Hypothalamus (tissue), 51 donors: ENCODE measurements at regions not wholly inside any gene's neighbourhood (a gene's known extent, or its start where the extent isn't known, plus 50 kb on each side); places are given as distances from the start of the nearest gene placed in this dataset.
"Not testable (repeated sequence)": the region's sequence is repeated elsewhere in the genome, so short reads cannot be mapped to it uniquely, and the experiment has no call there.

Experiments
- DNase-seq, 51 donors: peaks; one replicate each; lab custom pipeline; 2025; lab: John Stamatoyannopoulos, UW

GRCh38 chr5:144742361-144742760, 571.7 kb downstream of the KCTD16 start:
- DNase-seq: no peak

GRCh38 chr5:144731786-144732185, 561.1 kb downstream of the KCTD16 start:
- DNase-seq: no peak

- no peak for DNase-seq
Observed at GRCh38 chr5:144712090-144712489, 541.4 kb downstream of the KCTD16 start.

DNA sequence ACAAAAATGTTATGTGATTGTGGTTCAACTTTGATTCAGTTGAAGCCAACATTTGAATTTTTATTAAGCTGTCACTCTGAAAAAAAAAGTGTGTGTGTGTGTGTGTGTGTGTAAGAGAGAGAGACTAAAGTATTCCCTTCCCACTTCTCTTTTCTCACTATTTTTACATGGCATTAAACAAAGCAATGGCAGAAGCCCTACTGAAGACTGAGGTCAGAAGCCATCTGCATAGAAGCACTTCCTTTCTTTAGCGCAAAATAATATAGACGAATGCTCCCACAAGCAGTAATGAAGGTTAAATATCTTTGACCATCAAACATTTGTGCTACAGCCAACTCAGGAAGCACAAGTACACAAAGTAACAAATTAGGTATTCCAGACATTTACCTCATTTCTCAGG, 540.5 kb downstream of the KCTD16 start:
- DNase-seq: no peak

GRCh38 chr5:144710637-144711036, 540.0 kb downstream of the KCTD16 start:
- DNase-seq: no peak

DNA sequence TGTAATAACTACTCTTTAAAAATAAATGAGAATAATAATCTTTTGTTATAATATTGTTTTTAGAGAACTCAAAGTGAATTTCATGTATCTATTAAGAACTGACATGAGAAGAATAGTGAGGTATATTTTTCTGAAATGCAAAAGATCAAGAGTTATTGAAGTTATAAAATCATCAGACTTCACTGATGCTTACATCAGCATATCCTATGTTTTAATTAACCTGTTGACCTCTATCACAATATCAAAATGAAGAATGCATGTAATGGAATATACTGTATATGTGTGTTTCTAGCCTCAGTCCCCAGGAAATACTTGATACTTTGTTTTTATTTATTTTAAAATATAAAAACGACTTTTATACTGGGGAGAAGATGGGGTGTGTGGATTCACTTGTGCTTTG, 533.1 kb downstream of the KCTD16 start:
- no peak for DNase-seq

DNA sequence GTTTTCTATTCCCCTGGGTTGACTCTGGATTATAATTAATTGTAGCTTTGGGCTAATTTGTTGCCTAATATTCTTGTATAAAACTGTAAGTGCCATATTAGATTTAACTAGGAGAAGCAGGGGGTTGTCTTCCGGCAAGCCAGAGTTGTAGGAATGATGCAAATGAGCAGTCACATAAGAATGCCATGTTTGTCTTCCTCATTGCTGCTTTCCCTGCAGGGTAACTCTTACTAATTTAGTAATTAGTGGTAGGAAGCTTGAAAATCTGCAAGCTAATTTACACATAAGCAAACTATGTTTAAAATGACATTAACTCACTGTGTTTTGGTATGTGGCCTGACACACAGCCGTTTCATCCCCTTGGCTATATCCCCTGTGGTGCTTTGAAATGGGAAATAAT, 527.8 kb downstream of the KCTD16 start:
- DNase-seq: no peak

GRCh38 chr5:144697847-144698262, 527.2 kb downstream of the KCTD16 start:
- no peak for DNase-seq

DNA sequence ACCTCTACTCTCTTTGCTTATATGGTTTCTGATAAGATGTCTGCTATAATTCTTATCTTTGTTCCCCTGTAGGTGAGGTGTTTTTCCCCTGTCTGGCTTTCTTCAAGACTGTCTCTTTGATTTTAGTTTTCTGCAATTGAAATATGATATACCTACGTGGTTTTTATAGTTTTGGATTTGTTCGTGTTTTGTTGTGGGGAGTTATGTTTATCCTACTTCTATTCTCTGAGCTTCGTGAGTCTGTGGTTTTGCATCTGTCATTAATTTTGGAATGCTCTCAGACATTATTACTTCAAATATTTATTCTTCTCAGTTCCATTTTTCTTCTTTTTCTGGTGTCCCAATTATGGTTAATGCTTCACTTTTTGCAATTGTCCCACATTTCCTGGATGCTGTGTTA, 521.3 kb downstream of the KCTD16 start:
- no peak for DNase-seq

GRCh38 chr5:144684899-144685298, 514.2 kb downstream of the KCTD16 start:
- no peak for DNase-seq

- no peak for DNase-seq
Observed at GRCh38 chr5:144680711-144681110, 510.0 kb downstream of the KCTD16 start.

DNA sequence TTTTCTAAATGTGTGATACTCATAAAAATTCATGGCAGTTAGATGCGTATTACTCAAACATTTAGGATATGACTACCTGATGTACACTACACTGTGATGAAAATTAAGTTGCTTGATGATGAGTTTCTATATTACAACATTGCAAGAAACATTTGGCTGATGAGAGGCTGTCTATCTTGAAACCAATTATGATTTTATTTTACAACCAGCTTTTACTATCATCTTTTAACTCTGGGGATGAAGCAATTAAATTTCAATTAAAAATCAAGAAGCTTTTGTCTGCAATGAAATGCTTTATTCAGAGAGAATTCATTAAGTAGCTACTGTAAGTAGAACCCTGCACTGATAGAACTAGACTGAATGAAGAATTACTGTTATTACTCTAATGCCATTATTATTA, 500.4 kb downstream of the KCTD16 start:
- DNase-seq: no peak

- DNase-seq: no peak
Observed at GRCh38 chr5:144659634-144660227, 489.1 kb downstream of the KCTD16 start.

DNA sequence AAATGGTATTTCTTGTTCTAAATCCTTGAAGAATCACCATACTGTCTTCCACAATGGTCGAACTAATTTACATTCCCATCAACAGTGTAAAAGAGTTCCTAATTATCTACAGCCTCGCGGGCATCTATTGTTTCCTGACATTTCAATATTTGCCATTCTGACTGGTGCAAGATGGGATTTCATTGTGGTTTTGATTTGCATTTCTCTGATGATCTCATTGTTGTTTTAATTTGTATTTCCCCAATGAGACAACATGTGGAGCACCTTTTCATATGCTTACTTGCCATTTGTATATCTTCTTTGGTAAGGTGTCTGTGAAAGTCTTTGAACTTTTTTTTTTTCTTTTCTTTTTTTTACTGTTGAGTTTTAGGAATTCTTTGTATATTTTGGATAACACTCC, 473.6 kb downstream of the KCTD16 start:
- no peak for DNase-seq

DNA sequence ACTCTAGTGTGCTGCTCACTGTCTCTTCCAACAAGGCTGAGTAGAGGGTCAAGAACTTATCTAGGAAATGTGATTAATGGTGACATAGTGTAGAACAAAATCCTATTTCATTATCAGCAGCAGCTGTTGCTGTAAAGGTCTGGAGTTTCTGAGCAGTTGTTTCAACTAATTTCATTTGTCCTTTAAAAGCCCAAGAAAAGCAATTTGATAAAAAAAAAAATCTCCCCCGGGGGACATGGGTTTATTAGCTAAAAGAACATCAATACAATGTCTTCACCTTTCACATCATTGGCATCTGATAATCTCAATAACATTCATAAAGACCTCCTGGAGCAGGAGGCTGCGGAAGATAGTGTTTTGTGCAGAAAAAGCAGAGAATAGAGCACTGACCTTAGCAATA, 468.1 kb downstream of the KCTD16 start:
- DNase-seq: no peak

DNA sequence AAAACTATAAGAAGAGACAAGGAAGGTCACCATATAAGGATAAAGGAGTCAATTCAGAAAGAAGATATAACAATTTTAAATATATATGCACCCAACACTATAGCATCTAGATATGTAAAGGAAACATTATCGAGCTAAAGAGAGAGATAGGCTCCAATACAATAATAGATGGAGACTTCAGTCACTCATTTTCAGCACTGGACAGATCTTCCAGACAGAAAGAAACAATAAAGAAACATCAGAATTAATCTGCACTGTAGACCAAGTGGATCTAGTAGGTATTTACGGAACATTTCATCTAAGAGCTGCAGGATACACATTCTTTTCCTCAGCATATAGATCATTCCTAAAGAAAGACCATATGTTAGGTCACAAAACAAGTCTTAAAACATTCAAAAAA, 463.5 kb downstream of the KCTD16 start:
- DNase-seq: no peak

DNA sequence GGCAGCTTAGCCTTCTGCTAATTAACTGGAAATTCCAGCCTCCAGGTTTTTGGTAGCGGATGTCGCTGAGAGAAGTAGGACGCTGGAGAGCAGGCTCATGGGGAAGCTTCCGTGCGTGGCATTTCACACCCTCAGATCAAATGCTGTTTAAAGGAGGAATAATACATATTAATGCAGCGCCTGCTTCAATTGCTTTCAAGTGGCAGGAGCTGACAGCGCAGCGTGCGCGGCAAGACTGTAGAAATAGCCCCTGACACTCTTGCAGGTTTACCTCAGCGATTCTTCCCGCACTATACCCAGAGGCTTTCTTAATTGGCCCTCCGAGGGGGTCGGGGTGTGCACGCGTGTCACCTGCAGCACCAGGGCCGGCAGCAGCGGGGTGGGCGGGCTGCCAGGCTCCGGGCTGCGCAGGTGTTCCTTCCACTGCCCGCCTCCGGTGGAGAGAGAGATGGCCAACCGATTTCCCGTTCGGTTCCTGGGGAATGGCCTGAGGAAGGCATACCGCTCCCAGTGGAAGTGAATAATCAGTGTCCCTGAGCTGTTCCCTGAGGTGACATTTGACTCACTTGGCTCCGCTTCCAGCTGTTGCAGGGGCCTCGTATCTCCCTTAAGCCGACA, 427.9 kb downstream of the KCTD16 start:
- DNase-seq: peak in 13 of 51 donors; percentile 2 to 53 (median 9)

DNA sequence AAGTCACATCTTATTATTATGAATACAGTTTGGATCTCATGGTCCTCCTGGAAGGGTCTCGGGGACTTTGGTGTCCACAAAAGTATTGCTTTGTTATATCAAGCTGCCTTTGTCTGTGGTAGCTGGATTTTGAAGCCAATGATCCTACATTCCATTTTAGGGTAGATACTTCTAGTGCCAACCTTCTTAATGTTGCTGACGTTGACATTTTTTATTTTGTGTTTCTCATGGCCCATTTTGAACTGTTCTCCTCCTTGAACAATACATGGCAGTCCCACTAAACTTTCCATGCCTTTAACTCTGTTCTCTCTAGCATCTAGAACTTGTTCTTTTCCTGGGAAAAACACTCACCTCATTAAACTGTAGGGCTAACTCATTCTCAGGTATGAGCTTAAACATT, 425.8 kb downstream of the KCTD16 start:
- no peak for DNase-seq

DNA sequence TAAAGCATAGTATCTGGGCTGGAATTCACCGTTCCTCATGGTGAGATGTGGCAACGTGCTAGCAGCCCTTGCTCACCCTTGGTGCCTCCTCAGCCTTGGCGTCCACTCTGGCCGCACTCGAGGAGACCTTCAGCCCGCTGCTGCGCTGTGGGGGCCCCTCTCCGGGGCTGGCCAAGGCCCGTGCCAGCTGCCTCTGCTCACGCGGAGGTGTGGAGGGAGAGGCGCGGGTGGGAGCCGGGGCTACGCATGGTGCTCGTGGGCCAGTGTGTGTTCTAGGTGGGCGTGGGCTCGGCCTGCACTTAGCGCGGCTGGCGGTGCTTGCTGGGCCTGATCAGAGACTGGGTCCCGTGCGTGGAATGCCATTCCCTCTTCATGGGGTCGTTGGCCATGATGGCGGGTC, 424.2 kb downstream of the KCTD16 start:
- DNase-seq: no peak

DNA sequence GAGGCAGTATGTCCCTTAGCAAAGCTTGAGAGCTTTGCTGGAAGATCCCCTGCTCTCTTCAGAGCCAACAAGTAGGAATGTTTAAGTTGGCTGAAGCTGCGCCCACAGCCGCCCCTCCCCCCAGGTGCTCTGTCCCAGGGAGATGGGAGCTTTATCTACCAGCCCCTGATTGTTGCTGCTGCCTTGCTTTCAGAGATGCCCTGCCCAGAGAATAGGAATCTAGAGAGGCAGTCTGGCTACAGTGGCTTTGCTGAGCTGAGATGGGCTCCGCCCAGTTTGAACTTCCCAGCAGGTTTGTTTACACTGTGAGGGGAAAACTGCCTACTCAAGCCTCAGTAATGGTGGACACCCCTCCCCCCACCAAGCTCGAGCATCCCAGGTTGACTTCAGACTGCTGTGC, 423.6 kb downstream of the KCTD16 start:
- not testable (repeated sequence) for DNase-seq

DNA sequence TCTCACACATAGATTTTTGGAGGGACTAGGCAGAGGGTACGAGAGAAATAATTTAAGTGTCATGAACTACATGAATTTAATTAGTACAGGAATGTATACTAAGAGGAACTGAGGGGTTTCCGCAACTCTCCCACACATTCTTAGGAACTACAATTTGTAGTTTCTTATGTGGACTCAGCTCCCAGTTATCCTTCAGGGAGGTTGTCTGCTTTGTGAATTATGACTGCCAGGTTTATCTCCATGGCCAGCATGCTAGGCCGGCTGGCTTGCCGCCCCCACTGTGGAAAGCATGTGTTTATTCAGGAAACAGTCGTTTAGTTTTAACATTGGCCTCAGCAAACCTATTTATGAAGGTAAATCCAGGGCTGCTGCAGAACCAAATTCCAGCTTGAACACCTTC, 415.0 kb downstream of the KCTD16 start:
- no peak for DNase-seq

DNA sequence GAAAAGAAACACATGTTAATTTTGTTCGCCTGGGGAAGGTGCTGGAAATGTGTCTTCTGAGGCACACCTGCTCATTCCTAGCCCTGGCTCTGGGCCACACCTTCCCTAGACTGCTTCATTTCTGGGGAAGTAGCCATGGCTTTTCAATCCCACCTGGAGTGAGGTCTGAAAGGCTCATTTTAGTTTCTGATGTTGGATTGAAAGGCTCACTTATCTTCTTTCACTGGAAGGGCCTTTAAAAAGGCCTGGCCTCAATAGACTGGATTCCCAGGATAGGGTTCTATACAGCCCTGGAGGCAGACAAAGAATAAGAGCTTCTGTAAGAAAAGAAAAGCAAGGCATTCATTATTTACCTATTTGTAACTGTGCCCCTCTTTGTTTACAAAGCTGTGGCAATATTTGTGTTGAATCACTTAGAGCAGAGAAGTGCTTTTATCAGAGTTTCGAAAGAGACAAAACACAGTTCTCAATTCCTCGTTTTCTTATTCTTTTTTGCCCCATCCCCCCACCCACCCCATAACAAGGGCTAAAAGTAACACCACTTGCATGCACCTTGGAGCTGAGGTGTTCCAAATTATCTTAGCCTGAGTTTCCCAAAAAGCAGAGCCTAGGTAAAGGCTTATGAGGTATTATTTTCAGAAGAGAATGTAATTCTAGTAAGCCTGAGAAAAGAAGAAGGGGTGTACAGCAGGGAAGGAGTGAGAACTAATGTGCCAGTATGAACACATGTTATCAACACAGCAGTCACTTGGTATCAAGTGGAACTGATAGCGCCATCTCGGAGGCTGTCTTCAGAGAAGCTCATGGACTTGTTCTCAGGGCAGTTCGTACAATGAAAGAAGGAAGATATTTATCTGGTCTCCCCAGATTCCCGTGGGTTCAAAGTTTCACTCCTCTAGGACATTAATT, 413.1 kb downstream of the KCTD16 start:
- DNase-seq: no peak
